Progenitor cell of endocrine pancreas (in vitro differentiated cells): ENCODE measurements at regions not wholly inside any gene's neighbourhood (a gene's known extent, or its start where the extent isn't known, plus 50 kb on each side); places are given as distances from the start of the nearest gene placed in this dataset.

Source experiments
- DNase-seq: peaks from one replicate; pipeline ENCODE4 v3.0.0; 2021; ENCODE audit warnings: low spot score; ENCODE audit not compliant: unreplicated experiment
- H3K27ac Mint-ChIP-seq: 2 replicates; pipeline ENCODE4 v1.8.0; 2021; ENCODE audit warnings: mild to moderate bottlenecking, moderate library complexity, mixed read lengths
- H3K27me3 Mint-ChIP-seq: 2 replicates; pipeline ENCODE4 v1.8.0; 2021; ENCODE audit warnings: mixed read lengths
- H3K36me3 Mint-ChIP-seq: 2 replicates; pipeline ENCODE4 v1.8.0; 2022; ENCODE audit warnings: mixed read lengths; ENCODE audit not compliant: insufficient read depth
- H3K4me1 Mint-ChIP-seq: 2 replicates; pipeline ENCODE4 v1.8.0; 2021; ENCODE audit warnings: low read depth, mixed read lengths
- H3K4me3 Mint-ChIP-seq: 2 replicates; pipeline ENCODE4 v1.8.0; 2021; ENCODE audit warnings: low read depth, mild to moderate bottlenecking, moderate library complexity, mixed read lengths
- H3K9me3 Mint-ChIP-seq: 2 replicates; pipeline ENCODE4 v1.8.0; 2021; ENCODE audit warnings: low read depth, mixed read lengths
- CTCF ChIP-seq: fragments of 200-600 bp; sonication (generic); IDR thresholded peaks from one replicate; pipeline ENCODE4 v1.5.0; 2021; ENCODE audit warnings: antibody characterized with exemption, mild to moderate bottlenecking; ENCODE audit not compliant: unreplicated experiment

GRCh38 chr4:30836231-30836630 lies 116.1 kb downstream of the PCDH7 start:
- Mint-ChIP-seq H3K4me3 (no peak overlapping the region), H3K9me3 (no peaks in the 10 kb centered on the region), H3K27ac (no peak overlapping the region), H3K27me3 (no peaks in the 10 kb centered on the region), H3K36me3 (no peaks in the 10 kb centered on the region), H3K4me1 (peaks cover 30% of the 10 kb centered on the region)
- TF ChIP-seq CTCF = no peak
- no peak for DNase-seq

GRCh38 chr4:30837131-30837539 lies 117.0 kb downstream of the PCDH7 start:
- Mint-ChIP-seq H3K4me1 (peaks cover 30% of the 10 kb centered on the region), H3K4me3 (no peak overlapping the region), H3K36me3 (no peaks in the 10 kb centered on the region), H3K27ac (no peak overlapping the region), H3K9me3 (no peaks in the 10 kb centered on the region), H3K27me3 (no peaks in the 10 kb centered on the region)
- no peak for DNase-seq
- no peak for TF ChIP-seq CTCF

- no peaks in the 10 kb centered on the region for H3K36me3 Mint-ChIP-seq
- peaks cover 30% of the 10 kb centered on the region for H3K4me1 Mint-ChIP-seq
- H3K9me3 Mint-ChIP-seq = no peaks in the 10 kb centered on the region
- no peak overlapping the region for H3K4me3 Mint-ChIP-seq
- H3K27me3 Mint-ChIP-seq = no peaks in the 10 kb centered on the region
- no peak for DNase-seq
- no peak for TF ChIP-seq CTCF
- H3K27ac Mint-ChIP-seq = no peak overlapping the region
These were observed 117.7 kb downstream of the PCDH7 start for GRCh38 chr4:30837861-30838260.

- Mint-ChIP-seq H3K4me3 (no peak overlapping the region), H3K4me1 (peaks cover 30% of the 10 kb centered on the region), H3K9me3 (no peaks in the 10 kb centered on the region), H3K27me3 (no peaks in the 10 kb centered on the region), H3K36me3 (no peaks in the 10 kb centered on the region), H3K27ac (peak overlapping the region; percentile 53)
- no peak for TF ChIP-seq CTCF
- DNase-seq = no peak
These were observed 118.2 kb downstream of the PCDH7 start for GRCh38 chr4:30838331-30838730.

- no peak for TF ChIP-seq CTCF
- H3K9me3 Mint-ChIP-seq = no peaks in the 10 kb centered on the region
- H3K4me3 Mint-ChIP-seq = no peak overlapping the region
- no peaks in the 10 kb centered on the region for H3K36me3 Mint-ChIP-seq
- H3K27ac Mint-ChIP-seq = no peak overlapping the region
- no peaks in the 10 kb centered on the region for H3K27me3 Mint-ChIP-seq
- H3K4me1 Mint-ChIP-seq = peaks cover 38% of the 10 kb centered on the region
- DNase-seq = no peak
These were observed 119.7 kb downstream of the PCDH7 start for GRCh38 chr4:30839583-30840520.
